ENCODE measurements at regions not wholly inside any gene's neighbourhood (a gene's known extent, or its start where the extent isn't known, plus 50 kb on each side); places are given as distances from the start of the nearest gene placed in this dataset.
"Not testable (repeated sequence)": the region's sequence is repeated elsewhere in the genome, so short reads cannot be mapped to it uniquely, and the experiment has no call there.

- ATAC-seq (ENCODE audit: low read depth) (no peak), DNase-seq (no peak)
- Mint-ChIP-seq H3K27ac (no peak overlapping the region), H3K9me3 (no peaks in the 10 kb centered on the region), H3K4me3 (no peak overlapping the region), H3K36me3 (ENCODE audit: low read depth) (no peaks in the 10 kb centered on the region), H3K27me3 (no peaks in the 10 kb centered on the region), H3K4me1 (no peaks in the 10 kb centered on the region)
- no peak for TF ChIP-seq CTCF (IDR thresholded peaks at IDR 0.05)
- ChIA-PET CTCF (no interaction called here), POLR2A (interaction anchor here (0.5 kb wide), 1 partner anchor 564 kb away, joined by 3 read pairs; no protein-coding TSS in a partner anchor)
- intact Hi-C loops (cut with micrococcal nuclease): no loop called here
Observed at GRCh38 chrX:10988653-10989052, 122.5 kb upstream of the HCCS start.

- no peak for TF ChIP-seq CTCF (IDR thresholded peaks at IDR 0.05)
- H3K36me3 Mint-ChIP-seq (ENCODE audit: low read depth): no peaks in the 10 kb centered on the region
- no peak overlapping the region for H3K4me3 Mint-ChIP-seq
- H3K27ac Mint-ChIP-seq: no peak overlapping the region
- DNase-seq: no peak
- H3K9me3 Mint-ChIP-seq: no peaks in the 10 kb centered on the region
- H3K4me1 Mint-ChIP-seq: no peaks in the 10 kb centered on the region
- no peak for ATAC-seq (ENCODE audit: low read depth)
- intact Hi-C loops (cut with micrococcal nuclease): no loop called here
- ChIA-PET CTCF (no interaction called here), POLR2A (no interaction called here)
- H3K27me3 Mint-ChIP-seq: no peaks in the 10 kb centered on the region
Observed at GRCh38 chrX:10989386-10989785, 121.7 kb upstream of the HCCS start.

GRCh38 chrX:10990418-10990817 is 120.7 kb upstream of the HCCS start:
- Mint-ChIP-seq H3K4me1 (no peaks in the 10 kb centered on the region), H3K27ac (no peak overlapping the region), H3K4me3 (no peak overlapping the region), H3K36me3 (ENCODE audit: low read depth) (no peaks in the 10 kb centered on the region), H3K9me3 (no peaks in the 10 kb centered on the region), H3K27me3 (no peaks in the 10 kb centered on the region)
- no peak for DNase-seq
- ATAC-seq (ENCODE audit: low read depth): no peak
- POLR2A ChIA-PET: no interaction called here
- no peak for TF ChIP-seq CTCF (IDR thresholded peaks at IDR 0.05)
- CTCF ChIA-PET: no interaction called here
- intact Hi-C loops (cut with micrococcal nuclease): no loop called here

- no peaks in the 10 kb centered on the region for H3K9me3 Mint-ChIP-seq
- TF ChIP-seq CTCF (IDR thresholded peaks at IDR 0.05): no peak
Observed at GRCh38 chrX:10990976-10991375, 120.2 kb upstream of the HCCS start.

GRCh38 chrX:10992110-10992509 is 119.0 kb upstream of the HCCS start:
- ChIA-PET CTCF (no interaction called here), POLR2A (no interaction called here)
- TF ChIP-seq CTCF (IDR thresholded peaks at IDR 0.05): no peak
- H3K36me3 Mint-ChIP-seq (ENCODE audit: low read depth): no peaks in the 10 kb centered on the region
- H3K27me3 Mint-ChIP-seq: no peaks in the 10 kb centered on the region
- H3K27ac Mint-ChIP-seq: no peak overlapping the region
- ATAC-seq (ENCODE audit: low read depth) (no peak), DNase-seq (no peak)
- intact Hi-C loops (cut with micrococcal nuclease): no loop called here
- no peaks in the 10 kb centered on the region for H3K9me3 Mint-ChIP-seq
- no peaks in the 10 kb centered on the region for H3K4me1 Mint-ChIP-seq
- H3K4me3 Mint-ChIP-seq: no peak overlapping the region

More at GRCh38 chrX:10990976-10991375, 120.2 kb upstream of the HCCS start:
- H3K36me3 Mint-ChIP-seq (ENCODE audit: low read depth): no peaks in the 10 kb centered on the region
- no peaks in the 10 kb centered on the region for H3K4me1 Mint-ChIP-seq
- DNase-seq (no peak), ATAC-seq (ENCODE audit: low read depth) (no peak)
- ChIA-PET CTCF (no interaction called here), POLR2A (no interaction called here)
- no peak overlapping the region for H3K27ac Mint-ChIP-seq
- H3K27me3 Mint-ChIP-seq: no peaks in the 10 kb centered on the region
- intact Hi-C loops (cut with micrococcal nuclease): no loop called here
- no peak overlapping the region for H3K4me3 Mint-ChIP-seq

GRCh38 chrX:11007076-11007475 is 104.1 kb upstream of the HCCS start:
- not testable (repeated sequence) for H3K36me3 Mint-ChIP-seq (ENCODE audit: low read depth)

More at GRCh38 chrX:11007076-11007475, 104.1 kb upstream of the HCCS start:
- CTCF ChIA-PET; intact Hi-C loops (cut with micrococcal nuclease); DNase-seq; ATAC-seq (ENCODE audit: low read depth); POLR2A ChIA-PET; H3K9me3 Mint-ChIP-seq; H3K4me3 Mint-ChIP-seq; H3K27me3 Mint-ChIP-seq; H3K27ac Mint-ChIP-seq; H3K4me1 Mint-ChIP-seq: not testable (repeated sequence)
